Upper lobe of right lung (tissue), 1 donor: ENCODE measurements at regions not wholly inside any gene's neighbourhood (a gene's known extent, or its start where the extent isn't known, plus 50 kb on each side); places are given as distances from the start of the nearest gene placed in this dataset.
"Not testable (repeated sequence)": the region's sequence is repeated elsewhere in the genome, so short reads cannot be mapped to it uniquely, and the experiment has no call there.

Experiments used
- ATAC-seq: fragments of 200-7000 bp; cut with Tn5 transposase; one replicate; pipeline ENCODE4 v1.9.1; 2020; ENCODE audit warnings: mild to moderate bottlenecking, moderate library complexity
- DNase-seq: peaks from one replicate; pipeline ENCODE4 v3.0.0-alpha.2; 2020
- H3K27ac ChIP-seq: fragments of 200-600 bp; one replicate; pipeline ENCODE4 v1.8.0; 2022
- H3K27me3 ChIP-seq: fragments of 200-600 bp; one replicate; pipeline ENCODE4 v1.8.0; 2022; ENCODE audit warnings: mild to moderate bottlenecking
- H3K36me3 ChIP-seq: fragments of 200-600 bp; one replicate; pipeline ENCODE4 v1.8.0; 2022
- H3K4me1 ChIP-seq: fragments of 200-600 bp; one replicate; pipeline ENCODE4 v1.8.0; 2022
- H3K4me3 ChIP-seq: fragments of 200-600 bp; one replicate; pipeline ENCODE4 v1.8.0; 2022; ENCODE audit warnings: mild to moderate bottlenecking
- H3K9me3 ChIP-seq: fragments of 200-600 bp; one replicate; pipeline ENCODE4 v1.8.0; 2022
- CTCF ChIP-seq: fragments of 200-600 bp; IDR thresholded peaks from one replicate; pipeline ENCODE4 v1.8.0; 2022; ENCODE audit warnings: antibody characterized with exemption
- intact Hi-C: fragments of 100-400 bp; cut with DNase I; formaldehyde crosslinking; loops from one replicate; pipeline ENCODE4 v1.11.0; 2022
- donor health status: DM: no; HTN: yes; CAD: no; lungs with severe emphysema.

GRCh38 chr4:126411047-126411446 lies 1096.3 kb downstream of the FAT4 start:
- no peaks in the 10 kb centered on the region for H3K4me1 ChIP-seq
- no peaks in the 10 kb centered on the region for H3K36me3 ChIP-seq
- H3K27me3 ChIP-seq = no peaks in the 10 kb centered on the region
- H3K27ac ChIP-seq = no peak overlapping the region
- H3K4me3 ChIP-seq = no peak overlapping the region
- no peaks in the 10 kb centered on the region for H3K9me3 ChIP-seq
- no peak for TF ChIP-seq CTCF
- ATAC-seq (no peak), DNase-seq (no peak)
- intact Hi-C loops = no loop called here

GRCh38 chr4:126412310-126412709 lies 1097.6 kb downstream of the FAT4 start:
- H3K36me3 ChIP-seq, ATAC-seq, intact Hi-C loops, H3K4me1 ChIP-seq, H3K4me3 ChIP-seq, H3K27ac ChIP-seq, H3K27me3 ChIP-seq, DNase-seq, H3K9me3 ChIP-seq: not testable (repeated sequence)

- Histone ChIP-seq H3K36me3 (no peaks in the 10 kb centered on the region), H3K27ac (no peak overlapping the region), H3K4me3 (no peak overlapping the region), H3K27me3 (no peaks in the 10 kb centered on the region), H3K9me3 (peaks cover 6% of the 10 kb centered on the region), H3K4me1 (no peaks in the 10 kb centered on the region)
- no peak for DNase-seq
- no peak for TF ChIP-seq CTCF
- intact Hi-C loops = no loop called here
- ATAC-seq = no peak
Observed at GRCh38 chr4:126414741-126415140, 1100.0 kb downstream of the FAT4 start.

GRCh38 chr4:126419266-126419665 lies 1104.5 kb downstream of the FAT4 start:
- Histone ChIP-seq H3K36me3 (no peaks in the 10 kb centered on the region), H3K9me3 (peaks cover 7% of the 10 kb centered on the region), H3K27me3 (no peaks in the 10 kb centered on the region), H3K27ac (no peak overlapping the region), H3K4me1 (no peaks in the 10 kb centered on the region), H3K4me3 (no peak overlapping the region)
- ATAC-seq = no peak
- no peak for TF ChIP-seq CTCF
- DNase-seq = no peak
- intact Hi-C loops = no loop called here

GRCh38 chr4:126427853-126428252 lies 1113.1 kb downstream of the FAT4 start:
- ATAC-seq (no peak), DNase-seq (no peak)
- Histone ChIP-seq H3K27me3 (no peaks in the 10 kb centered on the region), H3K9me3 (no peaks in the 10 kb centered on the region), H3K4me3 (no peak overlapping the region), H3K4me1 (no peaks in the 10 kb centered on the region), H3K27ac (no peak overlapping the region), H3K36me3 (no peaks in the 10 kb centered on the region)
- TF ChIP-seq CTCF = no peak
- intact Hi-C loops = no loop called here

- TF ChIP-seq CTCF = no peak
- no peaks in the 10 kb centered on the region for H3K9me3 ChIP-seq
Observed at GRCh38 chr4:126431049-126431448, 1116.3 kb downstream of the FAT4 start.

More at GRCh38 chr4:126431049-126431448, 1116.3 kb downstream of the FAT4 start:
- no peaks in the 10 kb centered on the region for H3K27me3 ChIP-seq
- intact Hi-C loops = no loop called here
- DNase-seq (no peak), ATAC-seq (no peak)
- H3K4me1 ChIP-seq = no peaks in the 10 kb centered on the region
- H3K36me3 ChIP-seq = no peaks in the 10 kb centered on the region
- H3K4me3 ChIP-seq = no peak overlapping the region
- H3K27ac ChIP-seq = no peak overlapping the region
